HG02884 (cell line): ENCODE measurements at regions not wholly inside any gene's neighbourhood (a gene's known extent, or its start where the extent isn't known, plus 50 kb on each side); places are given as distances from the start of the nearest gene placed in this dataset.
"Not testable (repeated sequence)": the region's sequence is repeated elsewhere in the genome, so short reads cannot be mapped to it uniquely, and the experiment has no call there.

ENCODE experiments used
- ATAC-seq: cut with Tn5 transposase; IDR thresholded peaks from one replicate; pipeline ENCODE4 v1.9.1; 2021; ENCODE audit warnings: mild to moderate bottlenecking, moderate library complexity; ENCODE audit not compliant: unreplicated experiment

DNA sequence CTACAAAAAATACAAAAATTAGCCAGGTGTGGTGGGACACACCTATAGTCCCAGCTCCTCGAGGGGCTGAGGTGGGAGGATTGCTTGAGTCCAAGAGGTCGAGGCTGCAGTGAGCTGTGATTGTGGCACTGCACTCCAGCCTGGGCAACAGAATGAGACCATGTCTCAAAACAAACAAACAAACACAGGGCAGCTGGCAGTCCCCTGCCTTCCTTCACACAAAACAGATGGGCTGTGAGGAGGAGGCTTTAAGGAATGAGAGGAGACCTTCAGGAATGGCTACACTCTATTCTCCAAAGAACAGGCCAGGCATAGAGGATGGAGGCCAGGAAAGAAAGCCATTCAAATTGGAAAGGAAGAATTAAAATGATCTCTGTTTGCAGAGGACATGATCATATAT is 65.6 kb upstream of the MAML3 start:
- no peak for ATAC-seq

DNA sequence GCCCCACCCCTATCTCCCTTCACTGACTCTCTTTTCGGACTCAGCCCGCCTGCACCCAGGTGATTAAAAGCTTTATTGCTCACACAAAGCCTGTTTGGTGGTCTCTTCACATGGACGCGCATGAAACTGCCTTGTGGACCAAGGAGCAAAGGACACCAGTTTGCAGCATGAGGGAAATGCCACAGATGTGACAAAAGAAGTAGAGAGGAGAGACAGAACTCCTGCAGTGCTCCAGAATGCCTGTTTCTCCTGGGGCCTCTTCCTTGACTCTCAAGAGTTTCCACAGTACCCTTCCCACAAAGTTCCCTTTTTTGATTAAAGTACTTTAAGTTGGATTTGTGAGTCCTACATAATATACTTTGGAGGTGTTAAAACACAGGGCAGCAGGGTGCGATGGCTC is 65.1 kb upstream of the MAML3 start:
- ATAC-seq = not testable (repeated sequence)

GRCh38 chr4:140213749-140214148 is 59.8 kb upstream of the MAML3 start:
- no peak for ATAC-seq

DNA sequence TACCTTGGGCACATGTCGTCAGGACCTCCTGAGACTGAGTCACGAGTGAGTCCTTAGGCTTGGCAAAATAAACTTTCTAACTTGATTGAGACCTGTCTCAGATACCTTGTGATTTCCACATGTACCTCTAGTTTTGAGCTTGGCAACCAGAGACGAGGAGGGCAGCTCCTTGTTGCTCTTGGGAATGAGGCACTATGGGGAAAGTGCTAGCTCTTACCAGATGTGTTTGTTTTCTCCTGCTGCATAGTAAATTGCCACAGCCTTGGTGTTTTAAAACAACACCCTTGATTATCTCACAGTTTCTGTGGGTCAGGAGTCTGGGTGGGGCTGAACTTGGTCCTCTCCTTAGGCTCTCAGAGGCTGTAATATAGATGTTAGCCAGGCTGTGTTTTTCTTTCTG is 59.1 kb upstream of the MAML3 start:
- no peak for ATAC-seq

- no peak for ATAC-seq
Observed at GRCh38 chr4:140212646-140213045, 58.7 kb upstream of the MAML3 start.

DNA sequence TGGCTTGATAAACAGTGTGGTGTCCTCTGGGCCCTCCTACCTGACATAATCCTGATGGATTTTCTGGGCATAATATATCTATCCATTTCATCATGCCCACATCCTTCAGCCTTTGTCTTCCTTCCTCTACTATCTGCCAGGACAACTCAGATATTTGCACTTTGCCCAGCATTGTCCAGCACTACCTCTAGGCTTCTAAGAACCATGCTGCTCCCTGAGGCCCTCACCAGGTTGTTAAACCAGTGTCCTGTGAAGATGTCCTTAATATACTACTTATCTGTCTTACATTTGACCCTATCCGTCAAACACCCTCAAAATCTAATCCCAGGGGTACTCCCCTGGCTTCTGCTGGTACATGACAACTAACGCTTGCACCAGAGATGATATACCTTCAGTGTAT is 58.2 kb upstream of the MAML3 start:
- ATAC-seq = no peak

- ATAC-seq = no peak
Observed at GRCh38 chr4:140211693-140212092, 57.7 kb upstream of the MAML3 start.

GRCh38 chr4:140211161-140211560 is 57.2 kb upstream of the MAML3 start:
- no peak for ATAC-seq

DNA sequence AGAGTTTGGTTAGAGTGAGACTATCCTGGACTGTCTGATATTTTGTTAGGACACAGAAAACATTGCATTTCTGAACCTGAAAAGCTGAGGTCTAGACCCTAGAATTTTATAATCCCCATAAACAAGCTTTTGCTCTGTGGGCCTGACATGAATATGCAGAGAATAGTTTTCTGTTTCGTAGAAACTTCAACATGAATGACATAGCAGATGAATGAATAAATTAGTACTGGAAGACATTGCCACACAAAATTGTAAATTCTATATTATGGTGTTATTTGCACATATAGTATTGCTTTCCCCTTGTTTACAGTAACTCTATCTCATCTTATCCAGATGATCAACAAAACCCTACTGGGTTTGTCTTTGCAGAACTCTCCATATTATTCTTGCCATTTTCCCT is 54.9 kb upstream of the MAML3 start:
- ATAC-seq = no peak
